CD14-positive monocyte (primary cell): ENCODE measurements at regions not wholly inside any gene's neighbourhood (a gene's known extent, or its start where the extent isn't known, plus 50 kb on each side); places are given as distances from the start of the nearest gene placed in this dataset.

Experiments
- DNase-seq, 3 donors: peaks; one replicate each; pipeline ENCODE4 v3.0.0-alpha.2; 2011 to 2022
- H2AFZ ChIP-seq: 2 replicates; pipeline ENCODE4 v1.6.0; 2012; ENCODE audit warnings: mild to moderate bottlenecking, low read depth, low read length, inconsistent platforms; ENCODE audit not compliant: insufficient read depth, poor library complexity, severe bottlenecking
- H3K27ac ChIP-seq, 2 donors: 1 replicate in 1 of 2; 2 replicates in 1 of 2; pipeline ENCODE4 v1.5.1; 2012 to 2013; ENCODE audit warnings: low read length in 2 of 2, control low read depth in 1 of 2, inconsistent platforms in 1 of 2, low read depth in 1 of 2, mild to moderate bottlenecking in 1 of 2
- H3K27me3 ChIP-seq, 2 donors: one replicate each; pipeline versions ENCODE4 v1.6.0 to v1.6.1; 2011 to 2013; ENCODE audit warnings: low read length in 2 of 2; ENCODE audit not compliant: control insufficient read depth in 2 of 2, insufficient read depth in 2 of 2
- H3K36me3 ChIP-seq, 2 donors: replicated peaks in 1 of 2; 1 replicate in 1 of 2; 2 replicates in 1 of 2; pipeline versions ENCODE4 v1.5.1 to v1.6.1; 2012 to 2013; ENCODE audit warnings: low read length in 2 of 2, control low read depth in 1 of 2, inconsistent platforms in 1 of 2, mild to moderate bottlenecking in 1 of 2; ENCODE audit not compliant: insufficient read depth in 2 of 2, control insufficient read depth in 1 of 2
- H3K4me1 ChIP-seq, 2 donors: 1 replicate in 1 of 2; 2 replicates in 1 of 2; pipeline versions ENCODE4 v1.5.1 to v1.6.1; 2012 to 2013; ENCODE audit warnings: low read length in 2 of 2, control low read depth in 1 of 2, inconsistent platforms in 1 of 2, mild to moderate bottlenecking in 1 of 2, moderate library complexity in 1 of 2; ENCODE audit not compliant: insufficient read depth in 2 of 2, control insufficient read depth in 1 of 2
- H3K4me2 ChIP-seq: replicated peaks from 2 replicates; pipeline ENCODE3; 2012; ENCODE audit warnings: low read length, moderate library complexity, mild to moderate bottlenecking; ENCODE audit not compliant: poor library complexity, severe bottlenecking; ENCODE audit errors: extremely low read depth
- H3K4me3 ChIP-seq, 3 experiments: fragments of 200-600 bp in 1 of 3; sonication (generic) in 1 of 3; replicated peaks in 1 of 3; 1 replicate in 2 of 3; 2 replicates in 1 of 3; pipeline ENCODE4 v1.5.1; 2011 to 2013; ENCODE audit warnings: low read length in 3 of 3, mild to moderate bottlenecking in 3 of 3, control low read depth in 2 of 3, low read depth in 2 of 3, inconsistent platforms in 1 of 3, moderate library complexity in 1 of 3
- H3K79me2 ChIP-seq: 2 replicates; pipeline ENCODE4 v1.6.0; 2012; ENCODE audit warnings: mild to moderate bottlenecking, control low read depth, inconsistent platforms, low read length, moderate library complexity; ENCODE audit not compliant: insufficient read depth
- H3K9ac ChIP-seq: 2 replicates; pipeline ENCODE4 v1.6.0; 2017; ENCODE audit warnings: low read length, mild to moderate bottlenecking; ENCODE audit not compliant: insufficient read depth, poor library complexity, severe bottlenecking
- H3K9me3 ChIP-seq, 2 donors: replicated peaks in 1 of 2; 1 replicate in 1 of 2; 2 replicates in 1 of 2; pipeline versions ENCODE4 v1.5.1 to v1.6.1; 2012 to 2013; ENCODE audit warnings: low read length in 2 of 2, control low read depth in 1 of 2; ENCODE audit not compliant: control insufficient read depth in 1 of 2, insufficient read depth in 1 of 2
- H4K20me1 ChIP-seq: 2 replicates; pipeline ENCODE4 v1.6.0; 2012; ENCODE audit warnings: mild to moderate bottlenecking, low read length, control low read depth, moderate library complexity; ENCODE audit not compliant: insufficient read depth
- H3K27ac Mint-ChIP-seq, 7 donors: one replicate each; pipeline ENCODE4 v1.8.0; 2020; ENCODE audit warnings: mild to moderate bottlenecking in 7 of 7, mixed read lengths in 7 of 7, moderate library complexity in 6 of 7, inconsistent platforms in 2 of 7
- H3K27me3 Mint-ChIP-seq, 3 donors: one replicate each; pipeline ENCODE4 v1.8.0; 2021 to 2022; ENCODE audit warnings: low read depth in 3 of 3, mild to moderate bottlenecking in 3 of 3, mixed read lengths in 3 of 3, moderate library complexity in 3 of 3, inconsistent platforms in 1 of 3
- H3K36me3 Mint-ChIP-seq, 2 donors: one replicate each; pipeline ENCODE4 v1.8.0; 2020; ENCODE audit warnings: mixed read lengths in 2 of 2, inconsistent platforms in 1 of 2, mild to moderate bottlenecking in 1 of 2
- H3K4me1 Mint-ChIP-seq: one replicate; pipeline ENCODE4 v1.8.0; 2020; ENCODE audit warnings: mild to moderate bottlenecking, mixed read lengths
- H3K4me3 Mint-ChIP-seq, 2 donors: one replicate each; pipeline ENCODE4 v1.8.0; 2020; ENCODE audit warnings: mild to moderate bottlenecking in 2 of 2, mixed read lengths in 2 of 2, moderate library complexity in 1 of 2
- H3K9me3 Mint-ChIP-seq, 7 donors: one replicate each; pipeline ENCODE4 v1.8.0; 2020 to 2022; ENCODE audit warnings: mixed read lengths in 7 of 7, mild to moderate bottlenecking in 6 of 7, moderate library complexity in 6 of 7, inconsistent platforms in 2 of 7
- WGBS: methylation state at CpG from one replicate; pipeline ENCODE4 v1.1.5; 2013; ENCODE audit warnings: missing lambda C conversion rate; ENCODE audit not compliant: insufficient coverage; 5-methylcytosine and 5-hydroxymethylcytosine counted together
- intact Hi-C, 2 donors: fragments of 100-400 bp; cut with micrococcal nuclease; formaldehyde crosslinking; loops; one replicate each; pipeline versions ENCODE4 v1.15.0 to v1.15.1; 2023
- TF ChIP-seq, protein P1 (sequence below): fragments of 200-600 bp; IDR thresholded peaks from one replicate; pipeline ENCODE4 v1.8.0; 2022; ENCODE audit warnings: antibody characterized with exemption, mild to moderate bottlenecking

DNA sequence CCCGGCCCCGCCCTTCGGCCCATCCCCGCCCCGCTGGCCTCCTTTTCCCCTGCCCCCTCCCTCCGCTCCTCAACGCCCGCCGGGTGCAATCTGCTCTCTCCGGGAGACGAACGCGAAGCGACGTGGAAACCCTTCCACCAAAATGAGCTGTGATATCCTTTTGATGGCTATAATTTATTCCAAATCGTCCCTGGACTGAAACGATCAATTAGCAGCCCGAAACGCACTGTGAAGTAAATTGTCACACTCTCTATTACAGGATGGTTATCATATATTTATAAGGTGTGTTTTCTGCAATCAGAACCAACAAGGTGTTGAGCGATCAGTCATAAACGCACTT is 134.6 kb upstream of the BARHL2 start:
- H3K36me3 Mint-ChIP-seq: peaks cover 3 to 7% of the 10 kb centered on the region in 2 donors
- Histone ChIP-seq H3K4me3 (peak overlapping the region in 1 of 3 experiments; percentile 86), H2AFZ (peak overlapping the region; percentile 83), H3K27ac (no peak overlapping the region), H3K4me2 (peak overlapping the region; percentile 100), H3K79me2 (no peaks in the 10 kb centered on the region), H3K36me3 (no peaks in the 10 kb centered on the region), H3K9me3 (peaks cover 0 to 5% of the 10 kb centered on the region in 2 donors), H3K27me3 (peaks cover 50 to 71% of the 10 kb centered on the region in 2 donors), H3K9ac (peak overlapping the region; percentile 53), H4K20me1 (no peaks in the 10 kb centered on the region), H3K4me1 (peaks cover 8 to 20% of the 10 kb centered on the region in 2 donors)
- peaks cover 39 to 68% (median 58%) of the 10 kb centered on the region in 3 donors for H3K27me3 Mint-ChIP-seq
- peak overlapping the region; percentile 72 to 85 for H3K4me3 Mint-ChIP-seq
- peaks cover 0 to 14% (median 8%) of the 10 kb centered on the region in 7 donors for H3K9me3 Mint-ChIP-seq
- intact Hi-C loops: no loop called here
- peaks cover 13% of the 10 kb centered on the region for H3K4me1 Mint-ChIP-seq
- WGBS: no CpG with 5 or more reads among the region's 21 CpGs
- no peak for DNase-seq
- H3K27ac Mint-ChIP-seq: no peak overlapping the region
- TF ChIP-seq, protein P1, sequence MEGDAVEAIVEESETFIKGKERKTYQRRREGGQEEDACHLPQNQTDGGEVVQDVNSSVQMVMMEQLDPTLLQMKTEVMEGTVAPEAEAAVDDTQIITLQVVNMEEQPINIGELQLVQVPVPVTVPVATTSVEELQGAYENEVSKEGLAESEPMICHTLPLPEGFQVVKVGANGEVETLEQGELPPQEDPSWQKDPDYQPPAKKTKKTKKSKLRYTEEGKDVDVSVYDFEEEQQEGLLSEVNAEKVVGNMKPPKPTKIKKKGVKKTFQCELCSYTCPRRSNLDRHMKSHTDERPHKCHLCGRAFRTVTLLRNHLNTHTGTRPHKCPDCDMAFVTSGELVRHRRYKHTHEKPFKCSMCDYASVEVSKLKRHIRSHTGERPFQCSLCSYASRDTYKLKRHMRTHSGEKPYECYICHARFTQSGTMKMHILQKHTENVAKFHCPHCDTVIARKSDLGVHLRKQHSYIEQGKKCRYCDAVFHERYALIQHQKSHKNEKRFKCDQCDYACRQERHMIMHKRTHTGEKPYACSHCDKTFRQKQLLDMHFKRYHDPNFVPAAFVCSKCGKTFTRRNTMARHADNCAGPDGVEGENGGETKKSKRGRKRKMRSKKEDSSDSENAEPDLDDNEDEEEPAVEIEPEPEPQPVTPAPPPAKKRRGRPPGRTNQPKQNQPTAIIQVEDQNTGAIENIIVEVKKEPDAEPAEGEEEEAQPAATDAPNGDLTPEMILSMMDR: peak; percentile 41

DNA sequence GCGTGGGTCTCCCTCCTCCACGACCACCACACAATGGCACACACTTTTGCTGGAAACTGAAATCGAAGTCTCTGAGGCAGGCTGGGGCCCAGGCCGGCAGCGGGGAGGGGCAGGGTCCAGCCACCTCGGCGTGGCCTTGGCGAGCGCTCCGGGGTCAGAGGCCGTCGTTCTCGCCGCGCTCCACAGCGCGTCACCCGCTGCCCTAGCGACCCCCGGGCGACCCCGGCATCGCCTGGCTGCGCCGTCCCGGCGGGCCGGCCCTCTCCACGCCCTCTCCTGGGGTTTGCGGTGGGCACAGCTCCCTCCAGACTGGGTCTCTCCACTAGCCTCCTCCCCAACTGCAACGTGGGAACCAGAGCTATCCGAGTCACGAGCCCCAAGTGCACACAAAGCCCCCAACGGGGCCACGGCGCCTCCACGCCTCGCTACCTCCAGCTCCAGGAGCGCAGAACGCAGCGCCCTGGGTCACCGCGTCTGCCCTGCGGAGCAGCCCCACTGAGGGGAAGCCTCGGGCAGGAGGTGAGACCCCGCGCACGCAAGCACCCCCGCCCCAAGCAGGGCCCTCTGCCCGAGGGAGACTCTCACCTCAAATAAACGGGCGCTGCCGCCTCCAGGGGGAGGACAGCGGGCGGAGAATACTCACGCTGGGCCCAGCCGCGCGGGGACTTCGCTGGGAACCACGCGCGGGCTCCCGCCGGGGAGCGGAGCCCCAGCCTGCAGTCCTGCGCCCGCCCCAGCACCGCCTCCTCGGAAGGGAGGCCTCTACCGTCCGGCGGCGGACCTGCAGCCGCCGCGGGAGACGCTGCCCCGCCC is 134.0 kb upstream of the BARHL2 start:
- Histone ChIP-seq H3K36me3 (no peaks in the 10 kb centered on the region), H3K4me2 (peak overlapping the region; percentile 100), H3K9ac (peak overlapping the region; percentile 53), H3K79me2 (no peaks in the 10 kb centered on the region), H3K27ac (no peak overlapping the region), H4K20me1 (no peaks in the 10 kb centered on the region), H3K4me1 (peaks cover 8 to 20% of the 10 kb centered on the region in 2 donors), H3K9me3 (peaks cover 0 to 5% of the 10 kb centered on the region in 2 donors), H2AFZ (peak overlapping the region; percentile 83), H3K4me3 (peak overlapping the region; percentile 58 to 86 (median 60)), H3K27me3 (peaks cover 50 to 74% of the 10 kb centered on the region in 2 donors)
- under 1% methylated on average over 71 of the region's 79 CpGs for WGBS
- Mint-ChIP-seq H3K9me3 (peaks cover 0 to 14% (median 8%) of the 10 kb centered on the region in 7 donors), H3K4me1 (peaks cover 13% of the 10 kb centered on the region), H3K27ac (no peak overlapping the region), H3K27me3 (peaks cover 42 to 73% (median 59%) of the 10 kb centered on the region in 3 donors), H3K4me3 (peak overlapping the region; percentile 91 to 97), H3K36me3 (peaks cover 3 to 7% of the 10 kb centered on the region in 2 donors)
- TF ChIP-seq, protein P1: peak; percentile 80
- DNase-seq: peak; percentile 43 to 62 (median 46)
- intact Hi-C loops: no loop called here
